ENCODE measurements at regions not wholly inside any gene's neighbourhood (a gene's known extent, or its start where the extent isn't known, plus 50 kb on each side); places are given as distances from the start of the nearest gene placed in this dataset.

DNA sequence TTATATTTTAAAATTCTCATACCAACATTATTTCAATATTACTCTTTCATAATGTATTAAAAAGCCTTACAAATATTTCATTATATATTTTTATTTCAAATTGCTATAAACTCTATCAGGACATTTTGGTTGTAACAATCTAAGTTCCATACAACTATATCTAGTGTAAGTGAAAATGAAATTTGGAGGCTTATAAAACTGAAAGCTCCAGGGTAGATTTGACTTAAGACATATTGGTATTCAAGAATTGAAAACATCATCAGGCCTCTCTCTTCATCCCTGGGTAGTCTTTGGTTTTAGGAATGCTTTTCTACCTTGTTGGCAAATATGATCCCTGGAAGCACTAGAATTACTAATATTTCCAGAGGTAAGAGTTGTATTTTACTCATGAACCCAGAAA lies 342.6 kb downstream of the DTHD1 start:
- TF ChIP-seq, protein P1, sequence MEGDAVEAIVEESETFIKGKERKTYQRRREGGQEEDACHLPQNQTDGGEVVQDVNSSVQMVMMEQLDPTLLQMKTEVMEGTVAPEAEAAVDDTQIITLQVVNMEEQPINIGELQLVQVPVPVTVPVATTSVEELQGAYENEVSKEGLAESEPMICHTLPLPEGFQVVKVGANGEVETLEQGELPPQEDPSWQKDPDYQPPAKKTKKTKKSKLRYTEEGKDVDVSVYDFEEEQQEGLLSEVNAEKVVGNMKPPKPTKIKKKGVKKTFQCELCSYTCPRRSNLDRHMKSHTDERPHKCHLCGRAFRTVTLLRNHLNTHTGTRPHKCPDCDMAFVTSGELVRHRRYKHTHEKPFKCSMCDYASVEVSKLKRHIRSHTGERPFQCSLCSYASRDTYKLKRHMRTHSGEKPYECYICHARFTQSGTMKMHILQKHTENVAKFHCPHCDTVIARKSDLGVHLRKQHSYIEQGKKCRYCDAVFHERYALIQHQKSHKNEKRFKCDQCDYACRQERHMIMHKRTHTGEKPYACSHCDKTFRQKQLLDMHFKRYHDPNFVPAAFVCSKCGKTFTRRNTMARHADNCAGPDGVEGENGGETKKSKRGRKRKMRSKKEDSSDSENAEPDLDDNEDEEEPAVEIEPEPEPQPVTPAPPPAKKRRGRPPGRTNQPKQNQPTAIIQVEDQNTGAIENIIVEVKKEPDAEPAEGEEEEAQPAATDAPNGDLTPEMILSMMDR (IDR thresholded peaks at IDR 0.05) = no peak
- no peak for TF ChIP-seq POLR2A (IDR thresholded peaks at IDR 0.05)
